Fibroblast of upper back skin (primary cell): ENCODE measurements at regions not wholly inside any gene's neighbourhood (a gene's known extent, or its start where the extent isn't known, plus 50 kb on each side); places are given as distances from the start of the nearest gene placed in this dataset.
"Not testable (repeated sequence)": the region's sequence is repeated elsewhere in the genome, so short reads cannot be mapped to it uniquely, and the experiment has no call there.

Source experiments
- DNase-seq: peaks from one replicate; pipeline ENCODE4 v3.0.0-alpha.2; 2013

DNA sequence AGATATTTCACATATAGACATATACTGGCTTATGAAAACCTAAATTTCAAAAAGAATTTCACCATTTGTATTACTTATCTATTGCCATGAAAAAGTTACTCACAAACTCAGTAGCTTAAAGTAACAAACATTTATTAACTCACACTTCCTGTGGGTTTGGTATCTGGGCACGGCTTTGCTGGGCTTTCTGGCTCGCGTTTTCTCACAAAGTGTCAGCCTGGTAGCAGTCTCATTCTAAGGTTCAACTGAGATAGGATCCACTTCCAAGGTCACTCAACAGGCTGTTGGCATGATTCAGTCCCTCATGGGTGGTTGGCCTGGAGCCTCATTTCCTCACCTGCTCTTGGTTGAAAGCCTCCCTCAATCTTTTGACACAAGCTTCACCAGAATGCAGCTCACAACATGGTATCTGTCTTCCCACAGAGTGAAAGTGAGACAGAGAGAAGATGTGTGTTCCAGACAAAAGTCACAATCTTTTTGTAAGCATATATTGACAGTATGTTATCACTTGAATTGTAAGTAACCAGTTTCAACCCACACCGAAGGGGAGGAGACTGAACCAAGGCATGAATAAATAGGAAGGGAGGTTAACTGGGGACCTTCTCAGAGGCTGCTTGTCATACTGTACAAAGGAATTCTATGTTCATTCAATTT lies 1065.8 kb upstream of the SPRY2 start:
- DNase-seq, result no peak

- no peak for DNase-seq
Measured at GRCh38 chr13:81406022-81406421, 1065.1 kb upstream of the SPRY2 start.

DNA sequence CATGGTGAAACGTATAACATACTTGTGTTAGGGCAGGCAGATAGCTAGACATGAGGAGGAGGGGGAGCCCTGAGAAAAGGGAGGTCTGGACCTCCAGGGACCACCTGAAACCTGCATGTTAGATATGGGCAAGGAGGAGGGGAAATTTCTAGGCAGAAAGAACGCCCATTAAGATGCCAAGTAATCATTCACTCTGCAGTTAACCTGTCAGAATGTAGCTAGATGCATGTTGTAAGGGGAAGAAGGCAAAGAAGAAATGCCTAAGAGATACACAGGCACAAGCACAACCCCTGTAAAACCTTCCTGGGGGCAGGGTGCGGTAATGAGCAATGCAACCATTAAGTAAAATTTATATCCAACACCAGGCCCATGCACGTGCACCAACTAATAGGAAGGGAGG lies 1055.3 kb upstream of the SPRY2 start:
- DNase-seq, result no peak

GRCh38 chr13:81395368-81395767 lies 1054.4 kb upstream of the SPRY2 start:
- DNase-seq, result no peak

DNA sequence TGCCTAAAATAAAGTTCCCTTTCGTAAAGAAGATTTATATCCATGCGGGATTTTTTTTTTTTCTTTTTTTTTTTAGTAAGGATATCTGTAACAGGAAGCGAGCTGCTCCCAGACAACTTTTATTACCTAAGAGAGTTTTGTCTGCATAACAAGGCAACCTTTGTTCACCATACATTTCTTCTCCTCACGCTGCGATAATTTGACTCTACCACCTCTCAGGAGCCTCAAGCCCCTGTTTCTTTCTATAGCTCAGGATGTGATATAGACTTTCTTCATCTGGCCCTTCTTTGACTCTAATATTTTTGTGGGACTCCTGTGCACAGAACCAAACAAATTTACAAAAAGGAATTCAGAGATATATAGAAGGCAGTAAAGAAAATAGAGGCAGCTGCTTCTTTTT lies 1053.7 kb upstream of the SPRY2 start:
- DNase-seq, result no peak

DNA sequence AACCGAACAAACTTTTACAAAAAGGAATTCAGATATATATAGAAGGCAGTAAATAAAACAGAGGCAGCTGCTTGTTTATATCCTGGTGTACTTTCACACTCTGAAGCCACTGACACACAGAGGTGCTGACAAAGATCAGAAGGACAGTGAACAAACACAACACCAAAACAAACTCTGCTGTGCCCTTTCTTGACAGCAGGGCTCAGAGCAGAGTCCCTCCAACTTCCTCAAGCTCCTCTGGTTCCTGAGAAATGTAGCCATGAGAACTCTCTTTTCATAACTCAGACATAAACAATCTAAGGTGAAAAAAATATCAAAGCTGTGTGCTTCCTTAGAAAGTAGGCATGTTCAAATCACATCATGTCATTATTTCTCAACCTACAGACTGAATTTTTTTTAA lies 1052.8 kb upstream of the SPRY2 start:
- DNase-seq, result no peak

- DNase-seq, result no peak
Measured at GRCh38 chr13:81393110-81393509, 1052.2 kb upstream of the SPRY2 start.

GRCh38 chr13:81388400-81388799 lies 1047.5 kb upstream of the SPRY2 start:
- no peak for DNase-seq

- DNase-seq, result no peak
Measured at GRCh38 chr13:81383444-81383843, 1042.5 kb upstream of the SPRY2 start.

GRCh38 chr13:81382246-81382645 lies 1041.3 kb upstream of the SPRY2 start:
- no peak for DNase-seq

GRCh38 chr13:81381560-81381959 lies 1040.6 kb upstream of the SPRY2 start:
- DNase-seq, result no peak

DNA sequence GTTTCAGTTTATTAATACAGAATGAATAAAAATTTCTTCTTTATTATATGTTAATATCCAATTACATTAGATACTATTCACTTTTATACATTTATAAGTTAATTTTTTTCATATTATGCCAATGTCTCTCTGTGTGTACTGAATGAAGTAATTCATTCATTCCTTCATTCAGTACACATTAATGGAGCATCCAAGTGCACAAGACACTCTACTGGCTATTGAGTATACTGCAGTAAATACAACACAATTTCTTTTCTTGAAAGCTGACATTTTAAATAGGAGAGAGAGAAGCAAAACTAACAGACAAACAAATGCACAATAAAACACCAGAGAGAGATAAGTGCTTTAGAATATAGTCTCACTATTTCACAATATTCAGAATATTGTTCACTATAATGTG lies 1038.3 kb upstream of the SPRY2 start:
- DNase-seq, result no peak

DNA sequence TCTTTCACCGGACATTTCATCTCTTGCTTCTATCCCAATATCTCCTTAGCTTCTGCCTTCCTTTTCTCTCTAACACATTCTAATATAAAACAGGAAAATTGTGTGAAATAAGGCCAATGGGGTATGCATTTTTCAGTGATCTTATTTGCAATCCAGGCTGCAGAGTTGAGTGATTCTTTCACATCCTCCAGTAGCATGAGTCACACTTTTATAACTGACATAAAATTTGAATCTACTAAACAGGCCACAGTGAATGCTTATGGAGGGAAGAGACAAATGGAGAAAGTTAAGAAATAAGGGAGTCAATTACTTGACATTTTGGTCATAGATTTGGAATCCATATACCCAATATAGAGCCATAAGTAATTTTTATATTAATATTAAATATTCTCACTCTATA lies 1037.0 kb upstream of the SPRY2 start:
- DNase-seq, result no peak

- no peak for DNase-seq
Measured at GRCh38 chr13:81375709-81376108, 1034.8 kb upstream of the SPRY2 start.

- not testable (repeated sequence) for DNase-seq
Measured at GRCh38 chr13:81362711-81363110, 1021.8 kb upstream of the SPRY2 start.

DNA sequence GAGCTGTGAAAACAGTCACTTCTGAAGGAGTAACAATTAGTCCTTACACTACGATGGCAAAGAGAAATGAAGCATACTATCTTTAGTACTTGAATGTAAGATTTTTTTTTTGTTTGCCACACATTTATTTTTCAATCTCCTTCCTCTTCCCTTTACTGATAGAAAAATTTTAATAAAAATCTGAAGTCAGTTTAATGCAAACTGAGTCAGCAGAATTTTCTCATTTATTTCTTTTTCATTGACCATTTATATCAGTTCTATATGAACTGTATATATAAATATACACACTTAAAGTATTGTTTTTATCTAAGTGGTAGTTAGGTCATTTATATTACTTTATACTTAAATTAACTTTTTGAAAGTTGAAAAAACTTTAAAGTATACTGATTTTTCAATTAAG lies 1009.1 kb upstream of the SPRY2 start:
- no peak for DNase-seq

DNA sequence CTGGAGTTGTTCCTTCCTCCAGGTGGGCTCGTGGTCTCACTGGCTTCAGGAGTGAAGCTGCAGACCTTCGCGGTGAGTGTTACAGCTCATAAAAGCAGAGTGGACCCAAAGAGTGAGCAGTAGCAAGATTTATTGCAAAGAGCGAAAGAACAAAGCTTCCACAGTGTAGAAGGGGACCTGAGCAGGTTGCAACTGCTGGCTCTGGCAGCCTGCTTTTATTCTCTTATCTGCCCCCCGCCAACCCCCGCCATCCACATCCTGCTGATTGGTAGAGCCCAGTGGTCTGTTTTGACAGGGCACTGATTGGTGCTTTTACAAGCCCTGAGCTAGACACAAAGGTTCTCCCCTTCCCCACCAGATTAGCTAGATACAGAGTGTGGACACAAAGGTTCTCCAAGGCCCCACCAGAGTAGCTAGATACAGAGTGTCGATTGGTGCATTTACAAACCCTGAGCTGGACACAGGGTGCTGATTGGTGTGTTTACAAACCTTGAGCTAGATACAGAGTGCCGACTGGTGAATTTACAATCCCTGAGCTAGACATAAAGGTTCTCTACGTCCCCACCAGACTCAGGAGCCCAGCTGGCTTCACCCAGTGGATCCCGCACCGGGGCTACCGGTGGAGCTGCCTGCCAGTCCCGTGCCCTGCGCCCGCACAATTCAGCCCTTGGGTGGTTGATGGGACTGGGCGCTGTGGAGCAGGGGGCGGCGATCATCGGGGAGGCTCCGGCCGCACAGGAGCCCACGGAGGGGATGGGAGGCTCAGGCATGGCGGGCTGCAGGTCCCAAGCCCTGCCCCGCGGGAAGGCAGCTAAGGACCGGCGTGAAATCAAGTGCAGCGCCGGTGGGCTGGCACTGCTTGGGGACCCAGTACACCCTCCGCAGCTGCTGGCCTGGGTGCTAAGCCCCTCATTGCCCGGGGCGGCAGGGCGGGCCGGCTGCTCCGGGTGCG lies 999.5 kb upstream of the SPRY2 start:
- not testable (repeated sequence) for DNase-seq

DNA sequence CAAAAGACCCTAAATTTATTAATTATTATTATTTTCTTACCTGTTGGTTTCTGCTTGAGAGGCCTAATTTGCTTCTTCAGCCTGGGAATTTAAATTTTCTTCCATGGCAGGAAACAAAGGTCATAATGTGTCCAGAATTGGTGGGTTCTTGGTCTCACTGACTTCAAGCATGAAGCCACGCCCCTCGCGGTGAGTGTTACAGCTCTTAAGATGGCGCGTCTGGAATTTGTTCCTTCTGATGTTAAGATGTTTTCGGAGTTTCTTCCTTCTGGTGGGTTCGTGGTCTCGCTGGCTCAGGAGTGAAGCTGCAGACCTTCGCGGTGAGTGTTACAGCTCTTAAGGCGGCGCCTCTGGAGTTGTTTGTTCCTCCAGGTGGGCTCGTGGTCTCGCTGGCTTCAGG lies 998.7 kb upstream of the SPRY2 start:
- DNase-seq, result not testable (repeated sequence)

DNA sequence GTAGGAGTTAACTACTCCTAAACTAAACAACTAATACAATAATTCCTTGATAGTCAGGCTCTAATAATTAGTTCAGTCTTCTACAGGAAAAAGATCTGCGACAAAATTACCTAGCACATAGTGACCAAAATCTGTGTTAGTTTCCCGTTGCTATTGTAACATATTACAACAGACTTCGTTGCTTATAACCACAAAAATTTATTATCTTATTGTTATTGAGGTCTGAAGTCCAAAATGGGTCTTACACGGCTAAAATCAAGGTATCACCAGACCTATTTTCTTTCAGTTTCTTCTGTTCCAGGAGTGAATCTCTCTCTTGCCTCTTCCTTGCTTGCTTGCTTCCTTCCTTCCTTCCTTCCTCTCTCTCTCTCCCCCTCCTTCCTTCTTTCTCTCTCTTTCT lies 993.6 kb upstream of the SPRY2 start:
- DNase-seq, result no peak

DNA sequence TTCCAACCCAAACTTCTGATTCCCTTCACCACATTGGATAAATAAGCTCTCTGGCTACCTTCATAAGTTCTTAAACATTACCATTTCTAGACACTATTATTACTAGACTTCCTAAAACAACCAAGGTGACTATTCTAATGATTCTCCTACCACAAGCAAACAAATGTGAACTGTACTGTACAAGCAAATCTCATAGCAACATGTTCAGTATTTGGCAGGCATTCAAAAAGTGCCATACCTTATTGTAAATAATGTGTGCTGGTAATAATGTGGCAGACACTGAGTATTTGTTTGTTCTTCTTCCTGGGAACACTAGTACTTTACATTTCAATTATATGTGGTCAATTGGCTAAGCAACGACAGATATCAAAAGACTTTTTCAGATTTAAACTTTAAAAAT lies 986.0 kb upstream of the SPRY2 start:
- DNase-seq, result no peak

- no peak for DNase-seq
Measured at GRCh38 chr13:81320516-81320915, 979.6 kb upstream of the SPRY2 start.

GRCh38 chr13:81319351-81319750 lies 978.4 kb upstream of the SPRY2 start:
- no peak for DNase-seq

- no peak for DNase-seq
Measured at GRCh38 chr13:81318231-81319019, 977.5 kb upstream of the SPRY2 start.

- no peak for DNase-seq
Measured at GRCh38 chr13:81314461-81314860, 973.5 kb upstream of the SPRY2 start.
